SKM-1 (cell line): ENCODE measurements at regions not wholly inside any gene's neighbourhood (a gene's known extent, or its start where the extent isn't known, plus 50 kb on each side); places are given as distances from the start of the nearest gene placed in this dataset.
A peak's percentile ranks its signal among the peaks of the same experiment; 100 is the strongest.

Source experiments
- DNase-seq: peaks from one replicate; lab custom pipeline; 2025; ENCODE audit not compliant: unreplicated experiment; lab: John Stamatoyannopoulos, UW

- no peak for DNase-seq
Measured at GRCh38 chr7:41834805-41835694, 132.2 kb upstream of the INHBA start.

GRCh38 chr7:41832941-41833340 is 130.1 kb upstream of the INHBA start:
- no peak for DNase-seq

- no peak for DNase-seq
Measured at GRCh38 chr7:41830271-41830670, 127.4 kb upstream of the INHBA start.

- DNase-seq = no peak
Measured at GRCh38 chr7:41828911-41829310, 126.0 kb upstream of the INHBA start.

GRCh38 chr7:41826641-41827040 is 123.8 kb upstream of the INHBA start:
- no peak for DNase-seq

- DNase-seq = no peak
Measured at GRCh38 chr7:41825927-41826480, 123.1 kb upstream of the INHBA start.

GRCh38 chr7:41824284-41824683 is 121.4 kb upstream of the INHBA start:
- DNase-seq = no peak

- no peak for DNase-seq
Measured at GRCh38 chr7:41822259-41822817, 119.4 kb upstream of the INHBA start.

GRCh38 chr7:41821521-41822213 is 118.8 kb upstream of the INHBA start:
- DNase-seq = no peak

GRCh38 chr7:41820111-41820671 is 117.3 kb upstream of the INHBA start:
- no peak for DNase-seq

- DNase-seq = no peak
Measured at GRCh38 chr7:41819645-41820044, 116.8 kb upstream of the INHBA start.

GRCh38 chr7:41818765-41819398 is 116.0 kb upstream of the INHBA start:
- no peak for DNase-seq

GRCh38 chr7:41817386-41817785 is 114.5 kb upstream of the INHBA start:
- no peak for DNase-seq

GRCh38 chr7:41816111-41816510 is 113.2 kb upstream of the INHBA start:
- peak; percentile 44 for DNase-seq

- no peak for DNase-seq
Measured at GRCh38 chr7:41814888-41815287, 112.0 kb upstream of the INHBA start.

GRCh38 chr7:41813286-41813685 is 110.4 kb upstream of the INHBA start:
- no peak for DNase-seq

GRCh38 chr7:41811941-41812340 is 109.1 kb upstream of the INHBA start:
- DNase-seq = no peak

GRCh38 chr7:41809940-41810576 is 107.2 kb upstream of the INHBA start:
- no peak for DNase-seq

GRCh38 chr7:41809529-41809939 is 106.6 kb upstream of the INHBA start:
- DNase-seq = no peak

- no peak for DNase-seq
Measured at GRCh38 chr7:41809116-41809515, 106.2 kb upstream of the INHBA start.
